Prostate gland (tissue), 2 donors: ENCODE measurements at regions not wholly inside any gene's neighbourhood (a gene's known extent, or its start where the extent isn't known, plus 50 kb on each side); places are given as distances from the start of the nearest gene placed in this dataset.

Source experiments
- DNase-seq: peaks from one replicate; pipeline ENCODE4 v3.0.0-alpha.2; 2019; ENCODE audit warnings: low spot score
- H3K27ac ChIP-seq, 2 donors: fragments of 200-600 bp; sonication (generic); 2 replicates each; pipeline ENCODE4 v1.5.1; 2017 to 2019
- H3K27me3 ChIP-seq: fragments of 200-600 bp; sonication (generic); replicated peaks from 2 replicates; pipeline ENCODE4 v1.5.1; 2019; ENCODE audit not compliant: insufficient read depth
- H3K36me3 ChIP-seq, 2 donors: fragments of 200-600 bp; sonication (generic); 1 replicate in 1 of 2; 2 replicates in 1 of 2; pipeline versions ENCODE4 v1.5.1 to v1.8.1; 2017 to 2019
- H3K4me1 ChIP-seq: fragments of 200-600 bp; sonication (generic); replicated peaks from 2 replicates; pipeline ENCODE4 v1.5.1; 2019
- H3K4me3 ChIP-seq, 2 donors: fragments of 200-600 bp; sonication (generic); 2 replicates each; pipeline ENCODE4 v1.5.1; 2017 to 2019
- H3K9me3 ChIP-seq: fragments of 200-600 bp; sonication (generic); 2 replicates; pipeline ENCODE4 v1.5.1; 2017
- POLR2A ChIP-seq: fragments of 450-650 bp; IDR thresholded peaks from one replicate; pipeline ENCODE4 v1.6.1; 2016; ENCODE audit warnings: antibody characterized with exemption, mild to moderate bottlenecking
- POLR2AphosphoS5 ChIP-seq: sonication (generic); formaldehyde crosslinking; IDR thresholded peaks from one replicate; pipeline ENCODE4 v1.6.1; 2017; ENCODE audit warnings: antibody characterized with exemption
- WGBS: methylation state at CpG from one replicate; pipeline ENCODE4 v1.1.5; 2018; 5-methylcytosine and 5-hydroxymethylcytosine counted together
- intact Hi-C: fragments of 100-400 bp; cut with DNase I; formaldehyde crosslinking; loops from one replicate; pipeline ENCODE4 v1.14.2; 2022
- TF ChIP-seq, protein P1 (sequence below), 4 experiments: fragments of 200-600 bp in 2 of 4; fragments of 450-650 bp in 2 of 4; sonication (generic) in 2 of 4; IDR thresholded peaks; 1 replicate in 3 of 4; 2 replicates in 1 of 4; pipeline ENCODE4 v1.5.1; 2016 to 2019; ENCODE audit warnings: antibody characterized with exemption in 4 of 4, mild to moderate bottlenecking in 2 of 4, moderate library complexity in 2 of 4

GRCh38 chr9:82891321-82891720 lies 171.6 kb downstream of the RASEF start:
- TF ChIP-seq, protein P1, sequence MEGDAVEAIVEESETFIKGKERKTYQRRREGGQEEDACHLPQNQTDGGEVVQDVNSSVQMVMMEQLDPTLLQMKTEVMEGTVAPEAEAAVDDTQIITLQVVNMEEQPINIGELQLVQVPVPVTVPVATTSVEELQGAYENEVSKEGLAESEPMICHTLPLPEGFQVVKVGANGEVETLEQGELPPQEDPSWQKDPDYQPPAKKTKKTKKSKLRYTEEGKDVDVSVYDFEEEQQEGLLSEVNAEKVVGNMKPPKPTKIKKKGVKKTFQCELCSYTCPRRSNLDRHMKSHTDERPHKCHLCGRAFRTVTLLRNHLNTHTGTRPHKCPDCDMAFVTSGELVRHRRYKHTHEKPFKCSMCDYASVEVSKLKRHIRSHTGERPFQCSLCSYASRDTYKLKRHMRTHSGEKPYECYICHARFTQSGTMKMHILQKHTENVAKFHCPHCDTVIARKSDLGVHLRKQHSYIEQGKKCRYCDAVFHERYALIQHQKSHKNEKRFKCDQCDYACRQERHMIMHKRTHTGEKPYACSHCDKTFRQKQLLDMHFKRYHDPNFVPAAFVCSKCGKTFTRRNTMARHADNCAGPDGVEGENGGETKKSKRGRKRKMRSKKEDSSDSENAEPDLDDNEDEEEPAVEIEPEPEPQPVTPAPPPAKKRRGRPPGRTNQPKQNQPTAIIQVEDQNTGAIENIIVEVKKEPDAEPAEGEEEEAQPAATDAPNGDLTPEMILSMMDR (IDR thresholded peaks at IDR 0.05): no peak
- TF ChIP-seq POLR2AphosphoS5 (no peak), POLR2A (no peak)
- WGBS: 97% methylated on average over 1 of the region's 1 CpG
- intact Hi-C loops: no loop called here

GRCh38 chr9:82893549-82893948 lies 169.4 kb downstream of the RASEF start:
- no peak for TF ChIP-seq POLR2A
- TF ChIP-seq POLR2AphosphoS5: no peak
- TF ChIP-seq, protein P1 (IDR thresholded peaks at IDR 0.05): no peak
- no peaks in the 10 kb centered on the region for H3K36me3 ChIP-seq
- no peaks in the 10 kb centered on the region for H3K27me3 ChIP-seq
- no peak overlapping the region for H3K4me3 ChIP-seq
- H3K4me1 ChIP-seq: no peaks in the 10 kb centered on the region
- intact Hi-C loops: no loop called here
- DNase-seq: no peak
- H3K27ac ChIP-seq: no peak overlapping the region
- no peaks in the 10 kb centered on the region for H3K9me3 ChIP-seq

More at GRCh38 chr9:82891321-82891720, 171.6 kb downstream of the RASEF start:
- H3K9me3 ChIP-seq: no peaks in the 10 kb centered on the region
- H3K27me3 ChIP-seq: no peaks in the 10 kb centered on the region
- H3K27ac ChIP-seq: no peak overlapping the region
- no peak for DNase-seq
- no peaks in the 10 kb centered on the region for H3K36me3 ChIP-seq
- no peaks in the 10 kb centered on the region for H3K4me1 ChIP-seq
- H3K4me3 ChIP-seq: no peak overlapping the region

DNA sequence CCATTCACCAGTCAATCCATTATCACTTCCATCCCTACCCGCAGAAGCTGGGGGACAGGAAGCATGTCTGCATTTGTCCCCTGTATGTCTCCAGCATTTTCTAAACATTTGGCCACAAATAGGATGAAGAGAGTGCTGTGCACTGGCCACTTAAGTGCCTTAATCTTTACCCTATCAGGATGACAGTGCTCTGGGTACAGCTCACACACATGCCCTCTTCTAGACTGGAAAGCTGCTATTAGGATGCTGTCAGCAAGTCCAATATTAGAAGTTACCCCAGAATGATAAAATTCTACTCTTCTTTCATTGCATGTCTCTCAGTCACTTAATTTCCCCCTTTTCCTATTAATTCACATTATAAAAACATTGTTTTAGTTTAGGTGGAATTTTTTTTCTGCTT lies 168.4 kb downstream of the RASEF start:
- Histone ChIP-seq H3K27ac (no peak overlapping the region), H3K36me3 (no peaks in the 10 kb centered on the region), H3K4me1 (no peaks in the 10 kb centered on the region), H3K9me3 (no peaks in the 10 kb centered on the region), H3K4me3 (no peak overlapping the region), H3K27me3 (no peaks in the 10 kb centered on the region)
- intact Hi-C loops: no loop called here
- TF ChIP-seq, protein P1 (IDR thresholded peaks at IDR 0.05): no peak
- TF ChIP-seq POLR2AphosphoS5: no peak
- TF ChIP-seq POLR2A: no peak
- DNase-seq: no peak
- 92% methylated on average over 1 of the region's 1 CpG for WGBS

DNA sequence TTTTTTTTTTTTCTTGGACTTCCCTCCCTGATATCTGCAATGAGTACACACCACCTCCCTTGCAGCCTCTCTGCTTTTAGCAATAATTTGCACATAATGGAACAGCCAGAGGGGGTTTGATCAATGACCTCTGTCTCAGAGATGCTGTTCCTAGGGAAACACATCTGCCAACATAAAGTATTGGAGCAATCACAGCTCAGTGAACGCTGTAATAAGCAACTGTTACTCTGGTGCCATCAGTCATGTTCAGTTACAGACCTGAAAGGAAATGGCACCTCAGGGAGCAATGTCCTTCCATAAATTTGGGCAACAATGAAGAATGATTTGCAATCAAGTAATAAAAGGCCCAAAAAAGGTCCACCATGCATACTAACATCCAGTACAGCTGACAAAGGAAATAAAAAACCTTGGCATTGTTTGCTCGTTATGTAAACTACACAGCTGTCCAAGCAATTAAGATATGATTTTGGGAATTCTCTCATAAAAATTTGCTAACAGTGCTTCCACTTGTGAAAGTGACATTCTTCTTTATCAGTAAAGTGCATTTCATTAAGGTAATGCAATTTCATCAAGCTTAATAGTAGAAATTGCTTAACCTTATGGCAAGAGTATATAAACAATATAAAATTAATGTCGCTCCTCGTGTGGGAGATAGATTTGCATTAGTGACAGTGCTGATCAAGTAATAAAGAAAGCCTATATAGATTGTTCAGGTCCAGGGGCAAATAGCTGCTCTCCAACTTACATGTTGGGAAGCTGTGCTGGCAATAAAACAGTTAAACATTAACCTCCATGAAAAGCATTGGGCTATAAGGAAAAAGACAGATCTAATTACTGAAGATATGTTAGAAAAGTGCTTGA lies 167.8 kb downstream of the RASEF start:
- Histone ChIP-seq H3K27me3 (no peaks in the 10 kb centered on the region), H3K4me3 (no peak overlapping the region), H3K36me3 (no peaks in the 10 kb centered on the region), H3K27ac (no peak overlapping the region), H3K9me3 (no peaks in the 10 kb centered on the region), H3K4me1 (no peaks in the 10 kb centered on the region)
- no peak for DNase-seq
- WGBS: 34% methylated on average over 4 of the region's 4 CpGs
- no peak for TF ChIP-seq POLR2AphosphoS5
- TF ChIP-seq, protein P1 (IDR thresholded peaks at IDR 0.05): no peak
- no peak for TF ChIP-seq POLR2A
- intact Hi-C loops: no loop called here

GRCh38 chr9:82895822-82896110 lies 167.2 kb downstream of the RASEF start:
- intact Hi-C loops: no loop called here
- WGBS: 74% methylated on average over 1 of the region's 1 CpG
- no peak for DNase-seq
- TF ChIP-seq POLR2A: no peak
- no peak for TF ChIP-seq POLR2AphosphoS5
- TF ChIP-seq, protein P1 (IDR thresholded peaks at IDR 0.05): no peak
- Histone ChIP-seq H3K27ac (no peak overlapping the region), H3K27me3 (no peaks in the 10 kb centered on the region), H3K9me3 (no peaks in the 10 kb centered on the region), H3K36me3 (no peaks in the 10 kb centered on the region), H3K4me1 (no peaks in the 10 kb centered on the region), H3K4me3 (no peak overlapping the region)
